Ascending aorta (tissue), 2 donors: ENCODE measurements at regions not wholly inside any gene's neighbourhood (a gene's known extent, or its start where the extent isn't known, plus 50 kb on each side); places are given as distances from the start of the nearest gene placed in this dataset.
"Not testable (repeated sequence)": the region's sequence is repeated elsewhere in the genome, so short reads cannot be mapped to it uniquely, and the experiment has no call there.

Experiments used
- DNase-seq, 2 donors: peaks; one replicate each; pipeline ENCODE4 v3.0.0-alpha.2; 2019; ENCODE audit warnings: low spot score in 2 of 2
- H3K27ac ChIP-seq, 2 donors: fragments of 200-600 bp; sonication (generic); one replicate each; pipeline ENCODE4 v1.5.1; 2016 to 2017; ENCODE audit warnings: mild to moderate bottlenecking in 1 of 2
- H3K27me3 ChIP-seq: fragments of 200-600 bp; sonication (generic); one replicate; pipeline ENCODE4 v1.5.1; 2017
- H3K36me3 ChIP-seq, 2 donors: fragments of 200-600 bp; sonication (generic); one replicate each; pipeline ENCODE4 v1.5.1; 2016
- H3K4me1 ChIP-seq, 2 donors: fragments of 200-600 bp; sonication (generic); one replicate each; pipeline ENCODE4 v1.5.1; 2016 to 2017; ENCODE audit warnings: mild to moderate bottlenecking in 1 of 2
- H3K4me3 ChIP-seq, 2 donors: fragments of 200-600 bp; sonication (generic); one replicate each; pipeline ENCODE4 v1.5.1; 2016 to 2017; ENCODE audit warnings: mild to moderate bottlenecking in 1 of 2
- H3K9me3 ChIP-seq, 2 donors: fragments of 200-600 bp; sonication (generic); one replicate each; pipeline ENCODE4 v1.5.1; 2016
- CTCF ChIP-seq, 3 experiments: fragments of 200-600 bp in 2 of 3; fragments of 450-650 bp in 1 of 3; sonication (generic) in 2 of 3; IDR thresholded peaks; one replicate each; pipeline ENCODE4 v1.5.1; 2016 to 2019; ENCODE audit warnings: antibody characterized with exemption in 3 of 3, mild to moderate bottlenecking in 1 of 3, moderate library complexity in 1 of 3
- intact Hi-C: fragments of 100-400 bp; cut with DNase I; formaldehyde crosslinking; loops from one replicate; pipeline ENCODE4 v1.15.1; 2023

GRCh38 chr10:121675344-121675743 is 77.1 kb upstream of the FGFR2 start:
- H3K4me3 ChIP-seq = no peak overlapping the region
- H3K36me3 ChIP-seq = no peaks in the 10 kb centered on the region
- no peak overlapping the region for H3K27ac ChIP-seq
- H3K9me3 ChIP-seq = peaks cover 0 to 3% of the 10 kb centered on the region in 2 donors
- H3K4me1 ChIP-seq = no peaks in the 10 kb centered on the region
- no peak for TF ChIP-seq CTCF (IDR thresholded peaks at IDR 0.05)
- DNase-seq = no peak
- intact Hi-C loops = no loop called here
- H3K27me3 ChIP-seq = no peaks in the 10 kb centered on the region

- Histone ChIP-seq H3K4me1 (no peaks in the 10 kb centered on the region), H3K9me3 (peaks cover 0 to 3% of the 10 kb centered on the region in 2 donors), H3K36me3 (no peaks in the 10 kb centered on the region), H3K4me3 (no peak overlapping the region), H3K27ac (no peak overlapping the region), H3K27me3 (no peaks in the 10 kb centered on the region)
- TF ChIP-seq CTCF (IDR thresholded peaks at IDR 0.05) = no peak
- DNase-seq = no peak
- intact Hi-C loops = no loop called here
Observed at GRCh38 chr10:121674885-121675284, 76.6 kb upstream of the FGFR2 start.

- Histone ChIP-seq H3K27me3 (no peaks in the 10 kb centered on the region), H3K4me1 (peaks cover 4 to 5% of the 10 kb centered on the region in 2 donors), H3K27ac (no peak overlapping the region), H3K4me3 (no peak overlapping the region), H3K9me3 (no peaks in the 10 kb centered on the region), H3K36me3 (no peaks in the 10 kb centered on the region)
- no peak for TF ChIP-seq CTCF (IDR thresholded peaks at IDR 0.05)
- intact Hi-C loops = no loop called here
- DNase-seq = no peak
Observed at GRCh38 chr10:121672733-121673132, 74.5 kb upstream of the FGFR2 start.

- not testable (repeated sequence) for H3K4me3 ChIP-seq
Observed at GRCh38 chr10:121669840-121670239, 71.6 kb upstream of the FGFR2 start.

GRCh38 chr10:121669028-121669374 is 70.8 kb upstream of the FGFR2 start:
- no peak for DNase-seq
- Histone ChIP-seq H3K27ac (peak overlapping the region; percentile 83 to 91), H3K9me3 (no peaks in the 10 kb centered on the region), H3K27me3 (no peaks in the 10 kb centered on the region), H3K4me3 (peak overlapping the region in 1 of 2 donors; percentile 51), H3K36me3 (no peaks in the 10 kb centered on the region), H3K4me1 (peaks cover 7 to 8% of the 10 kb centered on the region in 2 donors)
- TF ChIP-seq CTCF (IDR thresholded peaks at IDR 0.05) = no peak
- intact Hi-C loops = loop anchor here (5.0 kb wide), 1 partner anchor 72 kb away; the partner anchor contains the start of gene FGFR2

More at GRCh38 chr10:121669840-121670239, 71.6 kb upstream of the FGFR2 start:
- not testable (repeated sequence) for H3K36me3 ChIP-seq, H3K4me1 ChIP-seq, H3K9me3 ChIP-seq, H3K27me3 ChIP-seq, DNase-seq, H3K27ac ChIP-seq
- intact Hi-C loops = loop anchor here (5.0 kb wide), 1 partner anchor 73 kb away; the partner anchor contains the start of gene FGFR2

- Histone ChIP-seq H3K4me1 (peaks cover 7 to 8% of the 10 kb centered on the region in 2 donors), H3K4me3 (peak overlapping the region in 1 of 2 donors; percentile 51), H3K27ac (peak overlapping the region; percentile 83 to 91), H3K36me3 (no peaks in the 10 kb centered on the region), H3K9me3 (no peaks in the 10 kb centered on the region), H3K27me3 (no peaks in the 10 kb centered on the region)
- DNase-seq = peak; percentile 35 to 77
- intact Hi-C loops = loop anchor here (5.0 kb wide), 1 partner anchor 71 kb away; the partner anchor contains the start of gene FGFR2
- TF ChIP-seq CTCF (IDR thresholded peaks at IDR 0.05) = no peak
Observed at GRCh38 chr10:121668314-121669027, 70.2 kb upstream of the FGFR2 start.
